Activated T-cell treated with anti-CD3 and anti-CD28 coated beads, Interleukin-2, amount 50 U/mL, for 72 hours (primary cell): ENCODE measurements at regions not wholly inside any gene's neighbourhood (a gene's known extent, or its start where the extent isn't known, plus 50 kb on each side); places are given as distances from the start of the nearest gene placed in this dataset.
"Not testable (repeated sequence)": the region's sequence is repeated elsewhere in the genome, so short reads cannot be mapped to it uniquely, and the experiment has no call there.

Experiments used
- ATAC-seq, 2 donors: fragments of 150-1000 bp; cut with Tn5 transposase; replicated peaks in 1 of 2; 2 replicates each; pipeline ENCODE4 v1.10.0; 2021; ENCODE audit warnings: moderate library complexity in 2 of 2, mild to moderate bottlenecking in 1 of 2
- DNase-seq, 2 donors: peaks; one replicate each; pipeline ENCODE4 v3.0.0; 2021 to 2022; ENCODE audit warnings: mixed read lengths in 1 of 2
- H3K27ac Mint-ChIP-seq: one replicate; pipeline ENCODE4 v1.8.0; 2022; ENCODE audit warnings: mild to moderate bottlenecking, moderate library complexity, mixed read lengths
- H3K27me3 Mint-ChIP-seq: one replicate; pipeline ENCODE4 v1.8.0; 2022; ENCODE audit warnings: low read depth, mixed read lengths
- H3K36me3 Mint-ChIP-seq, 2 donors: one replicate each; pipeline ENCODE4 v1.8.0; 2022; ENCODE audit warnings: mixed read lengths in 2 of 2, mild to moderate bottlenecking in 1 of 2; ENCODE audit not compliant: insufficient read depth in 2 of 2
- H3K4me1 Mint-ChIP-seq: one replicate; pipeline ENCODE4 v1.8.0; 2022; ENCODE audit warnings: low read depth, mixed read lengths
- H3K4me3 Mint-ChIP-seq, 2 donors: one replicate each; pipeline ENCODE4 v1.8.0; 2022; ENCODE audit warnings: mild to moderate bottlenecking in 2 of 2, mixed read lengths in 2 of 2, moderate library complexity in 2 of 2
- H3K9me3 Mint-ChIP-seq, 2 donors: one replicate each; pipeline ENCODE4 v1.8.0; 2022; ENCODE audit warnings: mixed read lengths in 2 of 2

DNA sequence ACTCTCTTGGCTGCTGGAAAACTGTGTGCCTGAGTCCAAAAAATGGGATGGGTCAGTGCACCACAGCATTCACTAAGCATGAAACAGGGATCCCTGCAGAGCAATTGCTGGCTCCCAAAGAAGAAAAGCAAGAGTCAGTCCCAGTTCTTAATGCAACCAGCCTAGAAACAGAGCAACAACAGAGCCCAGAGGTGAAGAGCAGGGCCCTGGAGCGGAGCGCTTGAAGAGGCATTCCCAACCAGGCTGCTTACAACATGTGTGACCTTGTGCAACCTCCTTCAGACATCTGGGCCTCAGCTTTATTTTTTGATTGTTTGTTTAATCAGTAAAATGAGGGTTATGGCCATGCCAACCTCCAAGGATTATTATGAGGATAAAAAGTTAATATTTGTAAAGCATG lies 543.7 kb upstream of the COBL start:
- no peaks in the 10 kb centered on the region for H3K36me3 Mint-ChIP-seq
- no peaks in the 10 kb centered on the region for H3K4me1 Mint-ChIP-seq
- no peak for DNase-seq
- no peaks in the 10 kb centered on the region for H3K27me3 Mint-ChIP-seq
- ATAC-seq, result no peak
- H3K9me3 Mint-ChIP-seq, result peaks cover 0 to 4% of the 10 kb centered on the region in 2 donors
- H3K4me3 Mint-ChIP-seq, result no peak overlapping the region
- no peak overlapping the region for H3K27ac Mint-ChIP-seq

GRCh38 chr7:51850126-51850525 lies 533.5 kb upstream of the COBL start:
- Mint-ChIP-seq H3K4me1 (no peaks in the 10 kb centered on the region), H3K9me3 (peaks cover 9 to 11% of the 10 kb centered on the region in 2 donors), H3K27ac (no peak overlapping the region), H3K36me3 (no peaks in the 10 kb centered on the region), H3K4me3 (no peak overlapping the region), H3K27me3 (no peaks in the 10 kb centered on the region)
- DNase-seq (no peak), ATAC-seq (no peak)

- no peak for DNase-seq
- Mint-ChIP-seq H3K27me3 (no peaks in the 10 kb centered on the region), H3K27ac (no peak overlapping the region), H3K4me1 (no peaks in the 10 kb centered on the region), H3K36me3 (no peaks in the 10 kb centered on the region), H3K4me3 (no peak overlapping the region), H3K9me3 (peaks cover 4 to 9% of the 10 kb centered on the region in 2 donors)
- no peak for ATAC-seq
These were observed 531.0 kb upstream of the COBL start for GRCh38 chr7:51847461-51848134.

DNA sequence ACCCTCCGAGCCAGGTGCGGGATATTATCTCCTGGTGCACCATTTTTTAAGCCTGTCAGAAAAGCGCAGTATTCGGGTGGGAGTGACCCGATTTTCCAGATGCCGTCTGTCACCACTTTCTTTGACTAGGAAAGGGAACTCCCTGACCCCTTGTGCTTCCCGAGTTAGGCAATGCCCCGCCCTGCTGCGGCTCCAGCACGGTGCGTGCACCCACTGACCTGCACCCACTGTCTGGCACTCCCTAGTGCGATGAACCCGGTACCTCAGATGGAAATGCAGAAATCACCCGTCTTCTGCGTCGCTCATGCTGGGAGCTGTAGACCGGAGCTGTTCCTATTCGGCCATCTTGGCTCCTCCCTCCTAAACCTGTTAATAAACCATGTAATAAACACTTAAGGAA lies 522.5 kb upstream of the COBL start:
- not testable (repeated sequence) for H3K4me1 Mint-ChIP-seq, H3K27ac Mint-ChIP-seq, ATAC-seq, H3K4me3 Mint-ChIP-seq, H3K27me3 Mint-ChIP-seq, H3K36me3 Mint-ChIP-seq, DNase-seq
- peaks cover 9 to 12% of the 10 kb centered on the region in 2 donors for H3K9me3 Mint-ChIP-seq

GRCh38 chr7:51827631-51828030 lies 511.0 kb upstream of the COBL start:
- Mint-ChIP-seq H3K36me3 (no peaks in the 10 kb centered on the region), H3K27ac (no peak overlapping the region), H3K4me3 (no peak overlapping the region), H3K4me1 (no peaks in the 10 kb centered on the region), H3K9me3 (peaks cover 3 to 22% of the 10 kb centered on the region in 2 donors), H3K27me3 (no peaks in the 10 kb centered on the region)
- no peak for ATAC-seq
- no peak for DNase-seq

GRCh38 chr7:51824050-51824449 lies 507.4 kb upstream of the COBL start:
- Mint-ChIP-seq H3K36me3 (no peaks in the 10 kb centered on the region), H3K27ac (no peak overlapping the region)
- DNase-seq, result no peak

GRCh38 chr7:51823437-51823836 lies 506.8 kb upstream of the COBL start:
- Mint-ChIP-seq H3K27ac (no peak overlapping the region), H3K4me1 (no peaks in the 10 kb centered on the region), H3K4me3 (no peak overlapping the region), H3K9me3 (peaks cover 3 to 16% of the 10 kb centered on the region in 2 donors), H3K27me3 (no peaks in the 10 kb centered on the region), H3K36me3 (no peaks in the 10 kb centered on the region)
- ATAC-seq (no peak), DNase-seq (no peak)

More at GRCh38 chr7:51824050-51824449, 507.4 kb upstream of the COBL start:
- Mint-ChIP-seq H3K4me1 (no peaks in the 10 kb centered on the region), H3K9me3 (peaks cover 3 to 18% of the 10 kb centered on the region in 2 donors), H3K27me3 (no peaks in the 10 kb centered on the region), H3K4me3 (no peak overlapping the region)
- no peak for ATAC-seq

GRCh38 chr7:51817694-51818225 lies 501.2 kb upstream of the COBL start:
- H3K27ac Mint-ChIP-seq, result no peak overlapping the region
- no peak for ATAC-seq
- peaks cover 0 to 2% of the 10 kb centered on the region in 2 donors for H3K36me3 Mint-ChIP-seq
- H3K4me3 Mint-ChIP-seq, result no peak overlapping the region
- peaks cover 2 to 7% of the 10 kb centered on the region in 2 donors for H3K9me3 Mint-ChIP-seq
- no peaks in the 10 kb centered on the region for H3K4me1 Mint-ChIP-seq
- H3K27me3 Mint-ChIP-seq, result no peaks in the 10 kb centered on the region
- no peak for DNase-seq

- not testable (repeated sequence) for H3K36me3 Mint-ChIP-seq, DNase-seq, H3K4me3 Mint-ChIP-seq, H3K4me1 Mint-ChIP-seq, H3K27ac Mint-ChIP-seq, H3K9me3 Mint-ChIP-seq, H3K27me3 Mint-ChIP-seq, ATAC-seq
These were observed 489.3 kb upstream of the COBL start for GRCh38 chr7:51805783-51806431.

DNA sequence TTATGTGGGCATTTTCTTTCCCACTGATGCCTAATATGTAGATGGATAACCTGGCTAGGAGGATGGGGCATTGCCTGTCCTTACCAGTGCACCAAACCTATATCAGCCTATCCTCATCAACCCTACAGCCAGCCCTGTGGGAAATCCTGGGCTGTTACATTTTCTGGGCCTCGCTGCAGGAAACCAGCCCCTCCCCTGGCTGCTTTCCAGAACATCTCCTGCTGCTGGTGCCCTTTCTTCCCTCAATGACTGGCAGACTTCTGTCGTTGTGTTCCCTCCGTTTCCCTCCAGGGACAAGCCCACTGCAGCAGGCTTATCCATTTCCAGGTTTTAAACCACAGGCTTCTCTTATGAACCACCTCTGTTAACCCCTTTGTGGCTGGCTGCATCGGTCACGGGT lies 486.1 kb upstream of the COBL start:
- H3K27me3 Mint-ChIP-seq, result no peaks in the 10 kb centered on the region
- H3K4me1 Mint-ChIP-seq, result no peaks in the 10 kb centered on the region
- no peak overlapping the region for H3K27ac Mint-ChIP-seq
- no peaks in the 10 kb centered on the region for H3K36me3 Mint-ChIP-seq
- peaks cover 2 to 11% of the 10 kb centered on the region in 2 donors for H3K9me3 Mint-ChIP-seq
- H3K4me3 Mint-ChIP-seq, result no peak overlapping the region
- ATAC-seq (no peak), DNase-seq (no peak)

- Mint-ChIP-seq H3K27ac (no peak overlapping the region), H3K4me1 (no peaks in the 10 kb centered on the region), H3K4me3 (no peak overlapping the region), H3K9me3 (peaks cover 0 to 5% of the 10 kb centered on the region in 2 donors), H3K27me3 (no peaks in the 10 kb centered on the region), H3K36me3 (no peaks in the 10 kb centered on the region)
- ATAC-seq (no peak), DNase-seq (no peak)
These were observed 480.8 kb upstream of the COBL start for GRCh38 chr7:51797371-51797770.

DNA sequence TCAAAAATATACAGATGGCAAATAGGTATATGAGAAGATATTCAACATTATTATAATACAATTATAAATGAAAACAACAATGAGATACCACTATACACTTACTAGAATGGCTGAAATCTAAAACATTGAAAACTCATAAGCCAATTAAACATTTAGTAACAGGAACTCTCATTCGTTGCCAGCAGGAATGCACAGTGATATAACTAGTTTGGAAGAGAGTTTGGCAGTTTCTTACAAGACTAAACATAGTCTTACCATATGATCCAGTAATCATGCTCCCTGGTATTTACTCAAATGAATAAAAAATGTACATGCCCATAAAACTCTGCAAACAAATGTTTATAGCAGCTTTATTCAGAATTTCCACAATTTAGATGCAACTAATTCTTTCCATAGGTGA lies 476.2 kb upstream of the COBL start:
- ATAC-seq (no peak), DNase-seq (no peak)
- Mint-ChIP-seq H3K9me3 (peaks cover 2 to 4% of the 10 kb centered on the region in 2 donors), H3K27ac (no peak overlapping the region), H3K4me1 (no peaks in the 10 kb centered on the region), H3K4me3 (no peak overlapping the region), H3K27me3 (no peaks in the 10 kb centered on the region), H3K36me3 (no peaks in the 10 kb centered on the region)

- DNase-seq (no peak), ATAC-seq (no peak)
- no peaks in the 10 kb centered on the region for H3K36me3 Mint-ChIP-seq
- H3K27ac Mint-ChIP-seq, result no peak overlapping the region
- H3K9me3 Mint-ChIP-seq, result peaks cover 1 to 9% of the 10 kb centered on the region in 2 donors
- no peaks in the 10 kb centered on the region for H3K4me1 Mint-ChIP-seq
- no peak overlapping the region for H3K4me3 Mint-ChIP-seq
- H3K27me3 Mint-ChIP-seq, result no peaks in the 10 kb centered on the region
These were observed 472.9 kb upstream of the COBL start for GRCh38 chr7:51789489-51789888.
